ENCODE measurements at regions not wholly inside any gene's neighbourhood (a gene's known extent, or its start where the extent isn't known, plus 50 kb on each side); places are given as distances from the start of the nearest gene placed in this dataset.

- TF ChIP-seq REST (IDR thresholded peaks at IDR 0.05; ENCODE audit: low read depth, low read length) = no peak
- no peak for TF ChIP-seq NRF1 (IDR thresholded peaks at IDR 0.05; ENCODE audit: low read depth, low read length)
- TF ChIP-seq ELF1 (IDR thresholded peaks at IDR 0.05) = no peak
- TF ChIP-seq JUND (IDR thresholded peaks at IDR 0.05) = peak; percentile 81
- TF ChIP-seq GATA2 (CRISPR knock-in tag; IDR thresholded peaks at IDR 0.05) = no peak
- TF ChIP-seq IRF3 (IDR thresholded peaks at IDR 0.05; ENCODE audit: low read depth, low read length) = no peak
- peak; percentile 67 for TF ChIP-seq RAD21 (IDR thresholded peaks at IDR 0.05; ENCODE audit: low read length)
- no peak for TF ChIP-seq TAF1 (IDR thresholded peaks at IDR 0.05; ENCODE audit: borderline replicate concordance, low read depth, low read length)
- peak in 1 of 2 experiments; percentile 32; a peak in 1 of 4 replicates for TF ChIP-seq EP300 (IDR thresholded peaks at IDR 0.05; ENCODE audit: borderline replicate concordance in 1 of 2, low read depth in 1 of 2, low read length in 1 of 2)
Observed at GRCh38 chr2:237171396-237171795, 85.7 kb downstream of the COPS8 start (continued).

- Histone ChIP-seq H3K4me1 (ENCODE audit: control insufficient read depth in 1 of 2, insufficient read depth in 2 of 2, low read depth in 1 of 2, low read length in 1 of 2) (peaks cover 3 to 12% of the 10 kb centered on the region in 2 experiments; a peak in 3 of 4 replicates), H3K36me3 (replicated peaks in 1 of 2; ENCODE audit: control insufficient read depth in 1 of 2, insufficient read depth in 2 of 2, low read length in 1 of 2) (no peaks in the 10 kb centered on the region), H2AFZ (ENCODE audit: low read depth) (0 out of 2 replicates have a peak overlapping the region, but pooled peaks have one; percentile 19), H3K27ac (ENCODE audit: low read depth in 2 of 2, low read length in 1 of 2) (peak overlapping the region; percentile 68 to 86; a peak in 3 of 4 replicates), H3K4me2 (peak overlapping the region; percentile 50; the same call in 1 of the 2 replicates), H3K9me3 (peaks cover 16% of the 10 kb centered on the region), H3K79me2 (ENCODE audit: insufficient read depth) (no peaks in the 10 kb centered on the region), H3K27me3 (ENCODE audit: insufficient read depth) (no peaks in the 10 kb centered on the region), H3K9me2 (no peaks in the 10 kb centered on the region), H3K9ac (peak overlapping the region; percentile 56), H3K4me3 (ENCODE audit: low read depth in 2 of 2, low read length in 1 of 2) (no peak overlapping the region), H3F3A (replicated peaks; ENCODE audit: insufficient read depth) (peaks cover 4% of the 10 kb centered on the region), H4K20me1 (ENCODE audit: insufficient read depth) (no peaks in the 10 kb centered on the region)
- ChIA-PET CTCF (interaction anchor here (1.6 kb wide), 1 partner anchor 10 kb away, joined by 3 read pairs; no protein-coding TSS in a partner anchor), POLR2A (no interaction called here)
- no peak for DNase-seq
- WGBS (ENCODE audit: low lambda C conversion rate) = 94% methylated on average over 4 of the region's 4 CpGs
- no peak for TF ChIP-seq FOXM1 (IDR thresholded peaks at IDR 0.05; ENCODE audit: low read depth)
- 0 out of 2 replicates have a peak, but pooled peaks have one; percentile 4 for TF ChIP-seq NFIC (IDR thresholded peaks at IDR 0.05; ENCODE audit: borderline replicate concordance)
Observed at GRCh38 chr2:237171881-237172280, 86.2 kb downstream of the COPS8 start.

- DNase-seq = no peak
- ChIA-PET POLR2A (no interaction called here), CTCF (interaction anchor here (1.2 to 2.2 kb wide), 2 partner anchors 11 to 233 kb away, joined by 3 to 9 read pairs; no protein-coding TSS in a partner anchor)
- H3K79me2 ChIP-seq (ENCODE audit: insufficient read depth) = no peaks in the 10 kb centered on the region
- no peaks in the 10 kb centered on the region for H3K27me3 ChIP-seq (ENCODE audit: insufficient read depth)
- no peaks in the 10 kb centered on the region for H3K9me2 ChIP-seq
- peaks cover 9% of the 10 kb centered on the region; the same call in 1 of the 2 replicates for H3K9me3 ChIP-seq
- no peak overlapping the region for H3K4me2 ChIP-seq
- H3K4me3 ChIP-seq (ENCODE audit: low read depth in 2 of 2, low read length in 1 of 2) = no peak overlapping the region
- peaks cover 0 to 4% of the 10 kb centered on the region in 2 experiments; a peak in 2 of 4 replicates for H3K4me1 ChIP-seq (ENCODE audit: control insufficient read depth in 1 of 2, insufficient read depth in 2 of 2, low read depth in 1 of 2, low read length in 1 of 2)
- H3K27ac ChIP-seq (ENCODE audit: low read depth in 2 of 2, low read length in 1 of 2) = no peak overlapping the region
- H3F3A ChIP-seq (replicated peaks; ENCODE audit: insufficient read depth) = peaks cover 4% of the 10 kb centered on the region
- no peaks in the 10 kb centered on the region for H4K20me1 ChIP-seq (ENCODE audit: insufficient read depth)
- H3K36me3 ChIP-seq (replicated peaks in 1 of 2; ENCODE audit: control insufficient read depth in 1 of 2, insufficient read depth in 2 of 2, low read length in 1 of 2) = no peaks in the 10 kb centered on the region
- no peak overlapping the region for H3K9ac ChIP-seq
- 94% methylated on average over 1 of the region's 1 CpG for WGBS (ENCODE audit: low lambda C conversion rate)
- H2AFZ ChIP-seq (ENCODE audit: low read depth) = no peak overlapping the region
- TF ChIP-seq POLR2AphosphoS5 (IDR thresholded peaks at IDR 0.05; ENCODE audit: low read depth, low read length) (no peak), FOXJ3 (CRISPR knock-in tag; IDR thresholded peaks at IDR 0.05) (no peak), MEF2A (IDR thresholded peaks at IDR 0.05; ENCODE audit: borderline replicate concordance, low read depth) (no peak), SMC3 (IDR thresholded peaks at IDR 0.05; ENCODE audit: low read depth, low read length) (no peak), ELF1 (IDR thresholded peaks at IDR 0.05) (no peak), IRF3 (IDR thresholded peaks at IDR 0.05; ENCODE audit: low read depth, low read length) (no peak), JUND (IDR thresholded peaks at IDR 0.05) (no peak), RAD21 (IDR thresholded peaks at IDR 0.05; ENCODE audit: low read length) (no peak), EP300 (IDR thresholded peaks at IDR 0.05; ENCODE audit: borderline replicate concordance in 1 of 2, low read depth in 1 of 2, low read length in 1 of 2) (no peak), TEAD4 (IDR thresholded peaks at IDR 0.05; ENCODE audit: borderline replicate concordance, insufficient read depth) (no peak), SIN3A (IDR thresholded peaks at IDR 0.05; ENCODE audit: borderline replicate concordance, low read depth, low read length) (no peak), FOSL2 (IDR thresholded peaks at IDR 0.05; ENCODE audit: borderline replicate concordance, low read depth) (no peak), GABPA (IDR thresholded peaks at IDR 0.05; ENCODE audit: low read depth) (no peak), TCF12 (IDR thresholded peaks at IDR 0.05) (no peak)
Observed at GRCh38 chr2:237177052-237177451, 91.4 kb downstream of the COPS8 start.
